K562 (cell line): ENCODE measurements at regions not wholly inside any gene's neighbourhood (a gene's known extent, or its start where the extent isn't known, plus 50 kb on each side); places are given as distances from the start of the nearest gene placed in this dataset.

Experiments used
- ARID3B ChIP-seq: fragments of 250-450 bp; sonication (Bioruptor Pico); IDR thresholded peaks from 2 replicates; pipeline ENCODE4 v1.4.0; 2020; ENCODE audit warnings: borderline replicate concordance
- BMI1 ChIP-seq: fragments of 150-350 bp; IDR thresholded peaks from 2 replicates; pipeline ENCODE4 v1.6.1; 2014; ENCODE audit warnings: low read length
- FOS ChIP-seq: IDR thresholded peaks from 3 replicates; pipeline ENCODE4 v1.6.1; 2011; ENCODE audit not compliant: insufficient read length; ENCODE audit errors: extremely low read depth
- TAF1 ChIP-seq: IDR thresholded peaks from 2 replicates; pipeline ENCODE4 v1.6.1; 2011; ENCODE audit warnings: mild to moderate bottlenecking, low read length, moderate library complexity; ENCODE audit not compliant: insufficient read depth, control insufficient read depth, severe bottlenecking; ENCODE audit errors: extremely low read depth
- ZNF830 ChIP-seq: fragments of 250-450 bp; sonication (Bioruptor Pico); IDR thresholded peaks from 2 replicates; pipeline ENCODE4 v1.5.0; 2021; ENCODE audit warnings: mild to moderate bottlenecking

GRCh38 chr13:50378509-50379044 is 363.3 kb downstream of the KCNRG start:
- TF ChIP-seq BMI1 (no peak), TAF1 (no peak), ZNF830 (no peak), FOS (no peak), ARID3B (CRISPR knock-in tag) (no peak)
